ENCODE measurements at regions not wholly inside any gene's neighbourhood (a gene's known extent, or its start where the extent isn't known, plus 50 kb on each side); places are given as distances from the start of the nearest gene placed in this dataset.

DNA sequence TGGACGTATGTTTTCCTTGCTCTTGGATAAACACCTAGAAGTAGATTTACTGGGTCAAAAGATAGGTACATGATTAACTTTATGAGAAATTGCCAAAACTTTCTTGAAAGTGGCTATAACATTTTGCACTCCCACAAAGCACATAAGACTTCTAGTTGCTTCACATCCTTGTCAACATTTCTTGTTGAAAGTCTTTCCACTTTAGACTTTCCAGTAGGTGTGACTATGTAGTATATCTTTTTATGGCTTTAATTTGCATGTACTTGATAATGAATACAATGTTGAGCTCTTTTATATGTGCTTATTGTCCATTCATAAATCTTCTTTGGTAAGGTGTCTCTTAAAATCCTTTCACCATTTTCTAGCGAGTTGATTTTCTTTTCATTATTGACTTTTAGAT lies 241.2 kb upstream of the RPL38 start:
- Histone ChIP-seq H2AFZ (ENCODE audit: low read length) (no peak overlapping the region), H3K27me3 (ENCODE audit: control insufficient read depth in 1 of 2, insufficient read depth in 2 of 2, low read length in 2 of 2) (peaks cover 2 to 15% of the 10 kb centered on the region in 2 experiments; a peak in 4 of 5 replicates)
- POLR2A ChIA-PET, result no interaction called here

DNA sequence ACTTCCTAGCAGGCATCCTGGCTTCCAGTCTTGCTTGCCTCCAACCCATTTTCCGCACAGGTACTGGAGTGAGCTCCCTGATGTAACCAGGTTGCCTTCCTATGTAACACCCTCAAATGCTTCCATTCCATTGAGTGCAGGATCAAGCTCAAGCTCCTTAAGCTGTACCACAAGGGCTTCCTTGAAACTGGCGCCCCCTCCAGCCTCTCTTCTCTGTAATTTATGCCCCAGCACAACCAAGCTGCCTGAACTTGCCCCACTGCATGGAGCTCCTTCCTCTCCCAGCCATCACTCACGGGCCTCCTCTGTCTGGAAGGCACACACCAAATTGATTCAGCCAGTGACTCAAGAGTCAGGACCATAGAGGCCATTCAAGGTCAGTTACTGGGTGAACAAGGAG lies 234.8 kb upstream of the RPL38 start:
- intact Hi-C loops (cut with micrococcal nuclease; ENCODE audit: unreplicated experiment), result no loop called here
- Histone ChIP-seq H3K9ac (ENCODE audit: insufficient read depth, low read depth, low read length) (no peak overlapping the region), H3K4me3 (replicated peaks in 1 of 3; ENCODE audit: insufficient read depth in 1 of 3, low read depth in 2 of 3, low read length in 3 of 3) (no peak overlapping the region), H2AFZ (ENCODE audit: low read length) (no peak overlapping the region), H3K27me3 (ENCODE audit: control insufficient read depth in 1 of 2, insufficient read depth in 2 of 2, low read length in 2 of 2) (peaks cover 2 to 41% of the 10 kb centered on the region in 2 experiments; a peak in 4 of 5 replicates), H3K4me2 (ENCODE audit: low read depth, low read length) (no peak overlapping the region), H3K79me2 (ENCODE audit: insufficient read depth, low read length) (no peaks in the 10 kb centered on the region), H3K36me3 (replicated peaks in 1 of 2; ENCODE audit: control insufficient read depth in 1 of 2, insufficient read depth in 2 of 2, low read length in 2 of 2) (no peaks in the 10 kb centered on the region), H3K4me1 (ENCODE audit: insufficient read depth, low read length) (no peaks in the 10 kb centered on the region), H3K27ac (ENCODE audit: extremely low read length, insufficient read depth, low read length) (no peak overlapping the region), H3K9me3 (ENCODE audit: low read length) (no peaks in the 10 kb centered on the region; the same call in 1 of the 2 replicates), H4K20me1 (ENCODE audit: insufficient read depth, low read length) (no peaks in the 10 kb centered on the region; the same call in 1 of the 2 replicates)
- no TSS peak for BruUV-seq (replicated peaks)
- 0% methylated on average over 3 of the region's 3 CpGs for WGBS (ENCODE audit: low lambda C conversion rate)
- CTCF ChIA-PET (ENCODE audit: low intra/inter-chr PET ratio, low total read pairs), result no interaction called here
- FAIRE-seq (no peak), DNase-seq (ENCODE audit: low spot score) (no peak), ATAC-seq (no peak)
- POLR2A ChIA-PET, result interaction anchor here (0.6 kb wide), 1 partner anchor 169 kb away, joined by 3 read pairs; no protein-coding TSS in a partner anchor
- in situ Hi-C loops (cut with HindIII; ENCODE audit: extremely low pct_ligation_motif_present, low pct_unique_long_range_greater_than_20kb), result loop anchor here (25.0 kb wide), 1 partner anchor 531 kb away; no protein-coding TSS in a partner anchor
- TF ChIP-seq MIER2 (CRISPR knock-in tag; IDR thresholded peaks at IDR 0.05), result no peak

More for the DNA sequence above, 241.2 kb upstream of the RPL38 start:
- Histone ChIP-seq H3K79me2 (ENCODE audit: insufficient read depth, low read length) (no peaks in the 10 kb centered on the region), H3K4me3 (replicated peaks in 1 of 3; ENCODE audit: insufficient read depth in 1 of 3, low read depth in 2 of 3, low read length in 3 of 3) (no peak overlapping the region), H3K36me3 (replicated peaks in 1 of 2; ENCODE audit: control insufficient read depth in 1 of 2, insufficient read depth in 2 of 2, low read length in 2 of 2) (no peaks in the 10 kb centered on the region), H3K4me1 (ENCODE audit: insufficient read depth, low read length) (no peaks in the 10 kb centered on the region), H3K4me2 (ENCODE audit: low read depth, low read length) (no peak overlapping the region), H3K27ac (ENCODE audit: extremely low read length, insufficient read depth, low read length) (no peak overlapping the region), H3K9ac (ENCODE audit: insufficient read depth, low read depth, low read length) (no peak overlapping the region), H4K20me1 (ENCODE audit: insufficient read depth, low read length) (no peaks in the 10 kb centered on the region), H3K9me3 (ENCODE audit: low read length) (peaks cover 7% of the 10 kb centered on the region; the same call in 1 of the 2 replicates)
- TF ChIP-seq TBP (CRISPR knock-in tag; IDR thresholded peaks at IDR 0.05) (no peak), SRSF4 (IDR thresholded peaks at IDR 0.05; ENCODE audit: low read depth, low read length, poor library complexity, severe bottlenecking) (no peak), RORA (CRISPR knock-in tag; IDR thresholded peaks at IDR 0.05) (no peak), KLF11 (CRISPR knock-in tag; IDR thresholded peaks at IDR 0.05) (no peak), FOSL1 (CRISPR knock-in tag; IDR thresholded peaks at IDR 0.05; ENCODE audit: borderline replicate concordance) (no peak), ZBTB8A (CRISPR knock-in tag; IDR thresholded peaks at IDR 0.05; ENCODE audit: borderline replicate concordance, low read depth) (no peak), PRMT3 (CRISPR knock-in tag; IDR thresholded peaks at IDR 0.05; ENCODE audit: borderline replicate concordance, low read depth) (no peak), NCOR1 (IDR thresholded peaks at IDR 0.05; ENCODE audit: borderline replicate concordance, low read length) (no peak), ZNF333 (CRISPR knock-in tag; IDR thresholded peaks at IDR 0.05; ENCODE audit: borderline replicate concordance) (no peak)
- TF ChIP-seq, protein P1, sequence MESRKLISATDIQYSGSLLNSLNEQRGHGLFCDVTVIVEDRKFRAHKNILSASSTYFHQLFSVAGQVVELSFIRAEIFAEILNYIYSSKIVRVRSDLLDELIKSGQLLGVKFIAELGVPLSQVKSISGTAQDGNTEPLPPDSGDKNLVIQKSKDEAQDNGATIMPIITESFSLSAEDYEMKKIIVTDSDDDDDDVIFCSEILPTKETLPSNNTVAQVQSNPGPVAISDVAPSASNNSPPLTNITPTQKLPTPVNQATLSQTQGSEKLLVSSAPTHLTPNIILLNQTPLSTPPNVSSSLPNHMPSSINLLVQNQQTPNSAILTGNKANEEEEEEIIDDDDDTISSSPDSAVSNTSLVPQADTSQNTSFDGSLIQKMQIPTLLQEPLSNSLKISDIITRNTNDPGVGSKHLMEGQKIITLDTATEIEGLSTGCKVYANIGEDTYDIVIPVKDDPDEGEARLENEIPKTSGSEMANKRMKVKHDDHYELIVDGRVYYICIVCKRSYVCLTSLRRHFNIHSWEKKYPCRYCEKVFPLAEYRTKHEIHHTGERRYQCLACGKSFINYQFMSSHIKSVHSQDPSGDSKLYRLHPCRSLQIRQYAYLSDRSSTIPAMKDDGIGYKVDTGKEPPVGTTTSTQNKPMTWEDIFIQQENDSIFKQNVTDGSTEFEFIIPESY (CRISPR knock-in tag; IDR thresholded peaks at IDR 0.05), result no peak
- BruUV-seq (replicated peaks), result no TSS peak
- ATAC-seq (no peak), DNase-seq (ENCODE audit: low spot score) (no peak), FAIRE-seq (no peak)
- CTCF ChIA-PET (ENCODE audit: low intra/inter-chr PET ratio, low total read pairs), result no interaction called here
- intact Hi-C loops (cut with micrococcal nuclease; ENCODE audit: unreplicated experiment) (no loop called here), in situ Hi-C loops (cut with HindIII; ENCODE audit: extremely low pct_ligation_motif_present, low pct_unique_long_range_greater_than_20kb) (loop anchor here (25.0 kb wide), 1 partner anchor 525 kb away; no protein-coding TSS in a partner anchor)
- 0% methylated on average over 2 of the region's 2 CpGs for WGBS (ENCODE audit: low lambda C conversion rate)

Data from HepG2 (cell line).